EH (cell line): ENCODE measurements at regions not wholly inside any gene's neighbourhood (a gene's known extent, or its start where the extent isn't known, plus 50 kb on each side); places are given as distances from the start of the nearest gene placed in this dataset.
A peak's percentile ranks its signal among the peaks of the same experiment; 100 is the strongest.

ENCODE experiments used
- DNase-seq: peaks from one replicate; pipeline ENCODE4 v3.0.0-alpha.2; 2015; ENCODE audit warnings: low read depth

DNA sequence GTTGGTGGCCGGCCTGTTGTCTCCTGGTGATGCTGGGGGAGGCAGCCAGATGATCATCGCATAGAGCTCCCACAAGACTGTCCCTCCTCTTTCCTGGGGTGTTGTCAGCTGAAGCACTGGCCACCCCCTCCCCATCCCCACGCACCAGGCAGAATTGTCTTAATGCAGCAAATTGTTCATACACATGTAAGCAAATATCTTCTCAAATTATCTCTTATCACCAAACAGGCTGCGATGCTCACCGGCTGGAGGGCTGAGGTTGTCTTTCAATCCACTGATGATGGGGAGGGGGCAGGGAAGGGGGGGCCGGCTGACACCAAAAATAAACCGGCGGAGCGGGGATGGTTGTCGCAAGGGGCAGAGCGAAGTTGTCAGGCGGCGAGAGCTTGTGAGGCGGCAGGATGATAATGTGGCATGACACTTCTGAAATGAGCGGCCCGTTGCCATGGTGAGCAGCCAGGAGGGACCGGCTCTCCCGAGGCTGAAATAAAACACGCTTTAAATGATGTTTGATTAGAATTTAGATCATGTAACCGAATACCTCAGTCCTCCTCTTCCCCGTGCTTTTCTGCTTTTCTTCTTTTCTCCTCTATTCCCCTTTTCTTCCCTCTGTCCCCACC, 59.8 kb downstream of the MRM1 start:
- DNase-seq = no peak

DNA sequence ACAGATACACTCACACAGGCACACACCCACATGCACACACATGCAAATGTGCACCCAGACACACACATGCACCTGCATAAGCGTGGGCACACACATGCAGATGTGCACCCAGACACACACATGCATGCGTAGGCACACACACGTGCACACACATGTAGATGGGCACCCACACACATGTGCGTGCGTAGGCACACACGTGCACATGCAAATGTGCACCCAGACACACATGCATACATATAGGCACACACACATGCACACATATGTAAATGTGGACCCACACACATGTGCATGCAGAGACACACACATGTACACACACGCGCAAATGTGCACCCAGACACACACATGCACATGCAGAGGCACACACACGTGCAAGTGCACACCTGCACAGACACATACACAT, 60.3 kb downstream of the MRM1 start:
- no peak for DNase-seq

DNA sequence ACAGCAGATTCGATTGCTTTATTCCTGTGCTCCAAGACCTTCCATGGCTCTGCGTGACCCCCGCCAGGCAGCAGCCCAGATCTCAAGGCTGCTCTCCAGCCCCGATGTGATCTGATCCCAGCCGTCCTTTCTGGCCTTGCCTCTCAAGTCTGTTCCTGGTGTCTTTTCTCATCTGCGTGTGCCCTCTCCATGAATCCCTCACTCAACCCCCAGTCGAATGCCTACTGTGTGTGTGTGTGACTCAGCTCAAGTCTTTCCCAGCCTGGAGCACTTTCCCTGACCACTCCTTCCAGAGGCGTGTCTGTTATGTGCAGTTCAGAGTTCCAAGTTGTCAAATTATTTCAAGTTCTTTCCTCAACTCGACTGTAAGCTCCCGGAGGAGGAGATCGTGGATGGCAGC, 64.0 kb downstream of the MRM1 start:
- DNase-seq = peak; percentile 16

DNA sequence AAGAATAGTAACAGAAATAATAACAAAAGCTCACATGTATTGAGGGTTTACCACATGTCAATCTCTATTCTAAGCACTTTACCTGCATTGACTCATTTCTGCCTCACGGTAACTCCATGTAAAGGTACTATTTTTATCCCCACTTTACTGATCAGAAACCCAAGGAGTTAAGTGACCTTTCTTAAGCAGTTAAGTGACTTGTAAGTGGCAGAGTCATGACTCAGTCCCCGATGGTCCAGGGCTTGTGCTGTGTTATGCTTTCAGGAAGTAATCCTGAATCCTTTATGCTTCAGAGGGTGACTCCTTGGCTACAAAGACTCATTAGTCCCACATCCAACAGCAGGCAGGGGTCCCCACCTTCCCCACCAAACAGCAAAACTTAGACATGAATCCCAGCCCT, 66.5 kb downstream of the MRM1 start:
- peak; percentile 3 for DNase-seq

DNA sequence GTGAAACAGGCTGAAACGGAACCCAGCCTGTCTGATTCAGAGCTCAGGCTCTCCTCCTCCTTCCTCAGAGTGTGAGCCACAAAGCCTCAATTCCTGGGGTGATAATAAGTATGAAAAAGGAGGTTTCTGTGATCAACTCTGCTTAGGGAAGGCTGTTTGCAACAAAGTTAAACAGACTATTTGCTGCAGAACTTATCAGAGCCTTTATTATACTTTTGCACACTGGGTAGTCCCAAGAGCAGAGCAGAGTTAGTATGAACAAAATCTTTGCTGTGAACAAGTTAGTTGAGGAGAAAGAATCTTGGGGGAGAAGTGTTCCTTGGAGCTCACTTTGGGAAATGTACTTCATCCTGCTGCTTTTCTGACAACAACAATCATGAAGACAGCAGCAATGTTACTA, 67.4 kb downstream of the MRM1 start:
- DNase-seq = no peak

DNA sequence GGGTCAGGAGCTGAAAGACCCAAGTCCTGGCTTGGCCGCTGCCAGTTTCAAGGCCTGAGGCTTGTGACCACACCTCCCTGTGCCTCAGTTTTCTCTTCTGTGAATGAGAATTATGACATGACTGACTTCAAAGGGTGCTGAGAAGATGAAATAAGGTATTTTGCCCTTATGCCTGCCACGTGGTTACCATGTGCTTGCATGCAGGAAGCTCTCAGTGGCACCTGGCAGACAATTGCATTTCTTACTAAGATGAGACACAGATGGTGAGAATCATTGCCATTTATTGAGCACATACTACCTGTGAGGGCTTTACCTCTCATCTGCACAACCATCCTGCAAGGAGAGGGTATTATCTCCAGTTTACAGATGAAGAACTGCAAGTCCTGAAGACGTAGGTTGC, 69.8 kb downstream of the MRM1 start:
- DNase-seq = no peak

DNA sequence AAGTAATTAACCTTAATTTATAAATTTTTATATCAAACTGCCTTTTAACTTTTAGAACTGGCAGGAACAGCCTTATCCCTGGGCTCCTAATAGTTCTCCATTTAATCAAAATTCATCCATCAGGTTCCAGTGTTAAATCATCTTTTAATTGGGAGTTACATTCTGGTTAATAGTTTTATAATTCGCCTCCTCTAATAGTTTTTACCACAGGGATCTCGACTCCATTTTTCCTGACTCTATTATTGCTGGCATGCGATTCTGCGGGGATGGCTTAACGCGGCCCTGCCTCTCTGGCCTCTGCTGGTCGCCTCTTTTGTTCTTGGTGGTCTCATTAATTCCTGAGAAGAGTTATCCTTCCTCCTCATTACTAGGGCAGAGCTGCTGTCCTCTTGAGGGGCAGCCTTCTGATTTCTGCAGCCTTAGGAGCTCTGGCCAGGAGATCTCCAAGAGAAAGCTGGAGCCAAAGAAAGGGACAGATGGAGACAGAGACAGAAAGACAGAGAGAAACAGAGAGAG, 71.1 kb downstream of the MRM1 start:
- no peak for DNase-seq

DNA sequence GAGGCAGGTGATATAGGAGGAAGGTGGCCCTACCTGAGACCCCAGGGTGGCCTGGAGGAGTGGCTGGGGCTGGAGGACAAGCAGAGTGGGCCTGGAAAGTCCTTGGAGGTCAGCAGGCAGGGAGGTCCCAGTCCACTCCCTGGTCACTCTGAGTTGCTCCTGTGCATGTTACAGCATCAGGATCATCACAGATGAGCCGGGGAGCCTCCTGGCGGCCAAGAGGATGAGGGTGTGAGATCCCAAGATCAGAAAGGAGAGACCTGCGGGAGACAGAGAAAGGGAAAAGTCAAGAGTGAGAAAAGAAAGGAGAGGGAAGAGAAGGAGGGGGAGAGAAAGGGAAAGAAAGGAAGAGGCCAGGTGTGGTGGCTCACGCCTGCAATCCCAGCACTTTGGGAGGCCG, 71.7 kb downstream of the MRM1 start:
- no peak for DNase-seq

DNA sequence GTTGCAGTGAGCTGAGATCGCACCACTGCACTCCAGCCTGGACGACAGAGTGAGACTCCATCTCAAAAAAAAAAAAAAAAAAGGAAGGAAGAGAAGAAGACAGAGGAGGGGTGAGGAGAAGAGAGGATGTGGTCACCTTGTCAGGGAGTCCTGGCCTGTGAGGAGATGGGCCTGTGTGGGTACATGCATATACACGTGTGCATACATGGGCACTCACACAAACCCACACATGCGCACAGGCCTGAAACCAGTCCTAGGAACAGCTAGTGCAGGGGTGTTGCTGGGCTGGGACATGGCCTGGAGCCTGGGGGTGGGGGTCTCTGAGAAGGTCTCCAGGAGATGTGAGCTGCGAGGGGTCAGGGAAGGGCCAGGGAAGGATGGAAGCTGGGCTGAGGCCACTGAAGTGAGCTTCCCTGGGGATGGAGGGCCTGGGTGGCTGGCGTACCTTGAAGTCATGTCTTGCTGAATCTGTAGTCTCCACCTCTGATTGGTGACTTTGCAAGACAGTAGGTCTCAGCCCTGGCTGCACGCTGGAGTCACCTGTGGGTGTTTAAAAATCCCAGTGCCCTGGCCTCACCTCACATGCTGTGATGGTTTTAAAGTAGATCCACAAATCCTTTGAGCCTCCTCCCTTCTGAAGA, 72.4 kb downstream of the MRM1 start:
- no peak for DNase-seq

DNA sequence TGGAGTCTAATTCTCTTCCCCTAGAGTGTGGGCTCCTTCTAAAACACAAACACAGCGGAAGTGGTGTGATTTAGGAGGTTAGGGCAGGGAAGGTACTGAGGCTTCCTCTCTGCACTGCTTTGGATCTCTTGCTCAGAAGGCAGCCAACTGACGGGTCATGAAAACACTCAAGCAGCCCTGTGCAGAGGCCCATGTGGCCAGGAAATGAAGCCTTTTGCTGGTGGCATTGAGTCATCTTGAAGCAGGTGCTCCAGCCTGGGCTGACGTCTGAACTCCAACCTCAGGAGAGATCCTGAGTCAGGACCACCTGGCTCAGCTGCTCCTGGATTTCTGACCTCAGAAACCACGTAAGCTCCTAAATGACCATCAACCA, 72.9 kb downstream of the MRM1 start:
- DNase-seq = no peak

DNA sequence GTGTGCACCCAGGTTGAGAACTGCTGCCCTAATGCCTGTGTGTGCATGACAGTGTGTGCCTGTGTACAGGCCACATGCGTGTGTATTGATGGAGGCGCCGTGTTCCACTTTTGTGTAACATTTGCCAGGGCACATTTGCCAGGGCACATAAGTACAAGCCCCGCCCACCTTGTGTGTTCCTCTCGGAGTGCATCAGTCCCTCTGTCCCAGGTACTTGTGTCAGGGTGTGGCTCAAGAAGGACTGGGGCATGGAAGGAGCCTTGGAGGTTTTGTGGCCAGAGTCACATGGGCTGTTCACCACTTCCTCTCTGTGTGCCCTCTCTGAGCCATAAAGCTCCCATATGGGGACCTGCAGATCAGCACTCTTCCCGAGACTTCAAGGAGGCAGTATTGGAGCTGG, 73.9 kb downstream of the MRM1 start:
- DNase-seq = no peak

DNA sequence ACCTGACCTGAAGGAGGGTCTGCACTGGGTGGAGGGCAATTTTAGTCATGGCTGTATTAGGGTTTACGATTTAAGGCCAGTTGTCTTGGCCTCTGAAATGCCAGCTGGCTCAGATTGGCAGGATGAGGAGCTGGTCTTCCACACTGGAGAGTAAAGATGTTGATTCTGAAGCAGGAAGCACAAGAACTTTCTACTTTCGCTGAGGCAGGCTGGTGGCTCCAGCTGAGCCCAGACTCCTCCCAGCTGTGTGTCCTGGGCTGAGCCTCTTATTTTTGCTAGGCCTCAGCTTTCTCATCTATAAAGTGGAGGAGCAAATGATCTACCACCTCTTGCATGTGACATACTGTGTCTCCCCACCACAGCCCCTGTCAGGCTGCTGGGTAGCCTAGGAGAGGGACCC, 74.4 kb downstream of the MRM1 start:
- DNase-seq = no peak

DNA sequence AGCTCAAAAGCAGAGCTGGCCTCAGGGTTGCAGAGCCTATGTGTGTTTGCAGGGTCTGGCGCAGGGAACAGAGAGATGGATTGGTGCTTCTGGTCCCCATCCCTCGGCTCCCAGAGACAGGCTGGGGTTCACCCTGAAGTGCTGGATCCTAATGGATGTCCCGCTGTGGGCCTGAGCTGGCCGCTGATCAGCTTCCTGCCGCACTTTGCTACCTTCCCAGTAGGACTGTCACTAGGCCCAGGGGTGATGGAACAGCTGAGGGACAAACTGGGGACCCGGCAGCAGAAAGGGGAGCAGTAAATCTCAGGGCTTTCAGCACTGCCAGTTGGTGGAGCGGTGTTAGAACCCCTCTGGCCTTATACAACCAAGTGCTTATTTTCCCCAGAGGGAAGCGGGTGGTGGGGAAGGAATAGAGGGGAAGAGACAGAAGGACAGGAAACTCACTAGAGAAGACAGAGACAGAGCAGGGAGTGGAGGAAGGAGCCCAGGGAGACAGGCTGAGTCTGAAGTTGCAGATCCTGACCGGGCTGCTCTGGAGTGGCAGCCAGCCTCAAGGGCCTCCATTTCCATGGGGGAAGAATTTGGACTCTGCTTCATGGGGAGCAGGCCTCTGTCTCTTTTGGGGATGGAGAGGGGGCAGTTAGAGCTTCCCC, 78.6 kb downstream of the MRM1 start:
- no peak for DNase-seq

DNA sequence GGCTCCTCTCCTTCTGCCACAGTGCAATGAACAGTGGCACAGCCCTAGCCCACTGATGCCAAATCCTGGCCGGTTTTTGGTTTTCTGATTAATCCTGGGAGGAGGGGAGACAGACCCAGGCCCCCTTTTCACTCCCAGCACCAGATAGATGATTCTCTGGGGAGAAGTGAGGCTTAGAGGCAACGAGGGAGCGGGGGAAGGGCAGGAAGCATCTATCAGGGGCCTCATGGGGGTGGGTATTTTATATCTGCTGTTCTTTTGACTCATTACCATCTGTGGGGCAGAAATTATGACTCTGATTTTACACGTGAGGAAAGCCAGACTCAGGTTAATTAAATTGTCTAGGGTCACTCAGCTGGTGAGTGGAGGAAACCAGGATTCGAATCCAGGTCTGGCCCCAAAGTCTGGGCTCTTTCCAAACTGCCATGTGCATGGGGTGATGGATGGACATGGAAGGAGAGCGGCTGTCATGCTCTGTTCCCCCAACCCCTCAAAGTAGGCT, 79.4 kb downstream of the MRM1 start:
- DNase-seq = no peak

DNA sequence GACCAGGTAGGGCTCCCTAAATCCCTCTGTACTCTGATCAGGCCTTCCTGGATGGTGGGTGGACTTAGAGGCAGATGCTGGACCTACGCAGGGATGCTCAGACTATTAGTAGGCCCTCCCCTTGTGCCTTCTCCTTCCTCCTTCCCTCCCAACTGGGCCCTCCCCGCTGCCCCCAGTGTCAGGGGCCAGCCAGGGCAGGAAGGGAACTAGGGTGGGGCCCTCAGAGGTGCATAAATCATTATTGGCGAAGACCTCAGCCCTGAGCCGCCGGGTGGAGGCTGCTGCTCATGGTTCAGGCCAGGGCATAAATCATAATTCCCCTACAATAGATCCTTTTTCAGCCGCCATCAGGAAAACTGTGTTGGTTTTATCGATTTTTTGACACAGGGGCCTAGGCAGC, 81.4 kb downstream of the MRM1 start:
- no peak for DNase-seq

DNA sequence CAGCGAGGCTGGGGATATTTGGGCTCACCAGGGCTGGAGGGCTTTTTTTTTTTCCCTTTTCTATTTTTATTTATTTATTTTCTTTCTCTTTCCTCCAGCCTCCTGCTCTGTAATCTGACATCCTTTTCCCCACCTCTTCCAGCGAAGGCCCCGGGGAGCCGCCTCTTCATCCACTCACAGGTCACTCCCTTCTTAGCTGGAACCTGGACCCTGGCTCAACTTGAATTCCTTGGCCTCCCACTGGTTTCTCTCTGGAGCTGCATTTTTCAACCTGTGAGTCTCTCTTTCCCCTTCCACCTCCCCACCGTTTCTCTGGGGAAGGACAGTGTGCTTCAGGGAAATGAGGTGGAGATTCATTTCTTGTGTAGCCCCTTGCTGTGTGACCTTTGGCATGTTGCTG, 82.0 kb downstream of the MRM1 start:
- no peak for DNase-seq

DNA sequence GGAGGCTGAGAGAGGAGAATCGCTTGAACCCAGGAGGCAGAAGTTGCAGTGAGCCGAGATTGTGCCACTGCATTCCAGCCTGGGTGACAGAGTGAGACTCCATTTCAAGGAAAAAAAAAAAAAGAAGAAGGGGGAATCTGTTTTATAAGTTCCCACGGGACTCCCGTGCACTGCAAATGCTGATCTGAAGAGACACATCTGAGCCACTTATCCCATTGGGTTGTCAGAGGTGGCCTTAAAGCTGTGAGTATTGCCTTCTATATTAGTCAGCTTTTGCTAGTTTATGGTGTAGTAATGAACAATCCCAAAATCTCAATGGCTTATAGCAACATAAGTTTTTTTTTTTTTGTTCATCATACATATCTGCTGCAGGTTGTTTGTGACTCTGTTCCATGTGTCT, 82.8 kb downstream of the MRM1 start:
- DNase-seq = no peak

DNA sequence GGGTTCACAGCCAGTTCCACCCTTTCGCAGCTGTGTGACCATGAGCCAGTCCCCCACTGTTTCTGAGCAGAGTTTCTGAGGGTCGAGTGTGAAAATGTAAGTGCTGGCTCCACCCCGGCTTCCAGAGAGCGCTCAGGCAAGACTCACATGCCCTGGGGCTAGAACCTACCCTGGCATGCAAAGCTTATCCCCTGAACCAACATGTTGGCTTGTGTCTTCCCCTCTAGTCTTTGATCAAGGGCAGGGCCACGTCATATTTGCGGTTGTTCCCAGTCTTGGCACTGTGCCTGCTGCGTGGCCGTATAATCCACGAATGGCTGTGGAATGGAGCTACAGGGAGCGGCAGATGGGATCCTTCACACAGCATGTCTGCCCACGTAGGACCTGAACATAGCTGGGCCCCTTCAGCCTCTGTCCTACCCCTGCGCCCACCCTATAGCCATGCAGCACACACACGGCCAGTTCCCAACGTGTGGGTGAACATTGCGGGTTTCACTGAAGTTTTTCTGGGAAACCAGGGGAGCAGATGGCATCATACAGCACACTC, 84.8 kb downstream of the MRM1 start:
- DNase-seq = peak; percentile 10

DNA sequence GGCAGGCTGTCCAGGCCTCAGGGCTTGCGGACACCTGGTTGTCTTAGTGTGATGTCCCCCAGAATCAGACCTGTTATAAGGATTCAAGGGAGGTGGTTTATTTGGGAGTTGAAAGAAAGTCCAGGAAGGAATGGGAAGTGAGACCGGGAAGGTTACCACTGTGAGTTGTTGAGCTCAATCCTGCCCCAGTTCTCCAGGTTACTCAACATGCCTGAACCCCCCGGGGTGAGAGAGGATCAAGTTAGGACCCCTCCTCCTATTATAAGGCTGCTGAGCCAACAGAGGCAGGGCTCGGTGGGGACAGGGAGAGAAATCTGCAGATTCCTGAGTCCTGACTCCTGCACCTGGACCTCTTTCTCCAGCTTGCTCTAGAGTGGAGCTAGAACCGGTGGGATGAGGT, 86.4 kb downstream of the MRM1 start:
- no peak for DNase-seq

DNA sequence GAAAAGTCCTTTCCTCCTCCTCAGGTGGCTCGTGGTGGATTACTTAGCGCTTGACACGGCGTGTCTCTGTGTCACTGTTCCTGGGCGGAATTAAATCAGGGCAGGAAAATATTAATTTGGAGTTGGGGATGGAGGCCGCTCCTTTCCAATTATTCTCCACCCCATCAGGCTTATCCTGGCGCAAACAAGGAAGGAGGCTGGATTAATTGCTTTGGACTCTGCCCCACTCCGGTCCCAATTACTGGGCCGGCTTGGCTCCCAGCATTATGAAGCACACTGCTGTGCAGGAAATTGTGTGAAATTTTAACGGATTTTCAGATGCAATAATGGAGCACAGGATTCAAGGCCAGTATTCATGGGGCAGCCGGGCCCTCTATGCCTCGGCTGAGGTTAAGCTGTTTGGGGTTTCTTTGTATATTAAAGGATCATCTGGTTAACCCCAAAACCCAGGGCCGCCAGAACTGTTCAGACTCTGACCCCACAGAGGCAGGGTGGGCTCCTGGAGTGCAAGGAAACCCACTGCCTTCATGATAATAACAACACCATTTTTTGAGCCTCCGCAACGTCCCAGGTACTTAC, 87.8 kb downstream of the MRM1 start:
- no peak for DNase-seq

DNA sequence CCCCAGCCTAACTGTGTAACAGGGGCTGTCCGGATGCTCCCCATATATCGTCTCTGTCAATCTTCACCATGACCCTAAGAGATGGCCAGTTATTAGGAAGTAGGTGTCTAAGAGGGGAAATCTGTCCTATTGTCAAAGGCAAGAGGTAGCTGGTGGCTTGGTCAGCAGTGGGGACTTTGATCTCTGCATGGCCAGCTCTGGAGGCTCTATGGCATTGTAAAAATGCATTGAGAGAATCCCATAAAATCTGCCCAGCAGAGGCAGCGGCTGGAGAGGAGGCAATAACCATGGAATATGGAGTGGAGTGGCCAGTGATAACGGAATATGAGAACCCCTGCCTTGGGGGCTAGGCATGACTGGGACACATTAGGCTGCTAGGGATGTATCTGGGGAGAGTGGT, 88.8 kb downstream of the MRM1 start:
- DNase-seq = no peak

DNA sequence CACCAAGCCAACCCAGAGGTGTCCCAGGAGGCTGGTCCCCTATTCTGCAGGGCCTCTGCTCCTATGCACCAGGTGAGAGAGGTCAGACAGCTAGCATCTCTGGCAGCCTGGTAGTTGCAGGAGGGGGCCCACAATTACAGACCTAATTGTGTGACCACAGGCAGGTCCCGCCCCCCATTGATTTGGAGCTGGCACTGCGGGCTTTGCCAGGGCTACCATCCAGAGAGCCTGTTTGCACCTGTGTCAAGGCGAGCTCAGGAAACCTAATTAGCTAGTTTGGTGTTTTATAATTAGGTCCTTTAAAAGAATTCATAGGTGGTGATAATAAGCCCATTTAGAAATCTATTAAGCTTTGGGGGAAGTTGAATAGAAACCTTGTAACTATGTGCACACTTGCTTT, 90.2 kb downstream of the MRM1 start:
- DNase-seq = no peak

DNA sequence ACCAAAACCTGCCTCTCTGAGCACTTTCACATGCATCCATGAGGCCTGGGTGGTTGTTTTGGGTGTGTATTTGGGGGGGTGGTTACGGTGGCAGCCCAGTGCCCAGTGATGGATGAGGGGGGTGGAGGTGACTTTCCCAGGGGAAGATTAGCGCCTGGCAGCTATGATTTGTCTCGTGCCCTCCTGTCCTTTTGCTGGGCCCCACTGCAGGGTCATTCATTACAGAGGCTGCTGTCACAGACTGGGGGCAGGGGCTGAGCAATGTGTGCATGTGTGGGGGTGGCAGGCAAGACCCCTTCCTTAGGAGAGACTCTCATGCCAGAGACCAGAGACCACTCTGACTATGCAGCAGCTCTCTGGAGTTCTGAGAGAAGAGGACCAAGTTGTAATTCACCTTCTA, 93.7 kb downstream of the MRM1 start:
- no peak for DNase-seq
